Activated CD4-positive, alpha-beta memory T cell treated with anti-CD3 and anti-CD28 coated beads for 36 hours (primary cell): ENCODE measurements at regions not wholly inside any gene's neighbourhood (a gene's known extent, or its start where the extent isn't known, plus 50 kb on each side); places are given as distances from the start of the nearest gene placed in this dataset.
"Not testable (repeated sequence)": the region's sequence is repeated elsewhere in the genome, so short reads cannot be mapped to it uniquely, and the experiment has no call there.

Experiments used
- CTCF ChIA-PET: fragments of 350-600 bp; sonication (Branson Sonifier 250); formaldehyde crosslinking; loops from one replicate; lab custom pipeline; 2021; ENCODE audit warnings: antibody characterized with exemption, inconsistent platforms; lab: Charles Lee
- POLR2A ChIA-PET: fragments of 350-600 bp; sonication (Branson Sonifier 250); formaldehyde crosslinking; loops from one replicate; lab custom pipeline; 2021; ENCODE audit warnings: antibody characterized with exemption; lab: Charles Lee
- DNase-seq: peaks from one replicate; pipeline ENCODE4 v3.0.0-alpha.2; 2020
- H3K27ac Mint-ChIP-seq: one replicate; pipeline ENCODE4 v1.8.0; 2021; ENCODE audit warnings: mixed read lengths
- H3K27me3 Mint-ChIP-seq: one replicate; pipeline ENCODE4 v1.8.0; 2021; ENCODE audit warnings: mixed read lengths
- H3K36me3 Mint-ChIP-seq: one replicate; pipeline ENCODE4 v1.8.0; 2021; ENCODE audit warnings: mixed read lengths
- H3K4me1 Mint-ChIP-seq: one replicate; pipeline ENCODE4 v1.8.0; 2021; ENCODE audit warnings: low read depth, mixed read lengths
- H3K4me3 Mint-ChIP-seq: one replicate; pipeline ENCODE4 v1.8.0; 2021; ENCODE audit warnings: mild to moderate bottlenecking, mixed read lengths
- H3K9me3 Mint-ChIP-seq: one replicate; pipeline ENCODE4 v1.8.0; 2021; ENCODE audit warnings: mixed read lengths
- intact Hi-C: fragments of 100-400 bp; cut with micrococcal nuclease; formaldehyde crosslinking; loops from one replicate; pipeline ENCODE4 v1.15.1; 2023

DNA sequence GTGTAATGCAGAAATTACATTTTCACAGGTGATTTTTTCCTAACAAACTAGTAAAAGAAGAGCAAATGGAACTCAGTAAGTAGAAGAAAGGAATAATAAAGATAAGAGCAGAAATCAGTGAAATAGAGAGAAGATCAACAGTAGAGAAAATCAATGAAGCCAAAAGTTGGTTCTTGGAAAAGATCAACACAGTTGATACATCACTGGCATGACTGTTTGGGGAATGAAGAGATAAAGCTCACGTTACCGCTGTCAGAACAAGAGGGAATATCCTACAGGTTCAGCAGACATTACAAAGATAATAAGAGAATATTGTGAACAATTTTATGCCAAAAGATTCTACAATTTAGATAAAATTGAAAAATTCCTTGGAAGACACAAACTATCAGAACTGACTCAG, 146.4 kb downstream of the ACTR3B start:
- CTCF ChIA-PET: no interaction called here
- POLR2A ChIA-PET: no interaction called here
- no peaks in the 10 kb centered on the region for H3K36me3 Mint-ChIP-seq
- DNase-seq: no peak
- H3K4me1 Mint-ChIP-seq: no peaks in the 10 kb centered on the region
- no peak overlapping the region for H3K27ac Mint-ChIP-seq
- no peaks in the 10 kb centered on the region for H3K27me3 Mint-ChIP-seq
- H3K4me3 Mint-ChIP-seq: no peak overlapping the region
- intact Hi-C loops: no loop called here
- no peaks in the 10 kb centered on the region for H3K9me3 Mint-ChIP-seq

DNA sequence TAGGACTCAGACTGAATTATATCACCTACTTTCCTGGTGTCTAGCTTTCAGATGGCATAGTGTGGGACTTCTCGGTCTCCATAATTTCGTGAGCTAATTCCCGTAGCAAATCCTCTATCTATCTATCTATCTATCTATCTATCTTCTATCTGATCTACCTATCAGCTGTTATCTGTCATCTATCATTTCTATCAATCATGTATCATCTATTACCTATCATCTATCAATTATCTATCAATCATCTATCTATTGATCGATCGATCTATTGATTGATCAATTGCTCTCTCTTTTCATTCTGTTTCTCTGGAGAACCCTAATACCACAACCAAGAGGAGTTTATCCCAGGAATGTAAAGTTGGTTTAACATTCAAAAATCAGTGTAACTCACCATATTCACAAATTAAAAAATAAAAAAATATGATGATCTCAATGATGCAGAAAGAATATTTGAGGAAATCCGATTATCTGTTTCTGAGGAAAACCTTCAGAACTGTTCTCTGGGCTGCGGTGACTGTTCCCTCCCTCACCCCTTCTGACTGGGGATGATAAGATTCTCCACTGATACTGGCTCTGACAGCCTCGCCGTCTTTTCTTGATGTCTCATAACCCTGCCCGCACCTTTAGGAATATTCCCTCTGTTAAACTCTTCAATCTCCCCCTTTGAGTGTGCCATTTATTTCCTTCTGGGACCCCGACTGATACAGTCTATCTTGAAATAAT, 147.7 kb downstream of the ACTR3B start:
- Mint-ChIP-seq H3K4me1 (no peaks in the 10 kb centered on the region), H3K27ac (no peak overlapping the region), H3K9me3 (no peaks in the 10 kb centered on the region), H3K27me3 (no peaks in the 10 kb centered on the region), H3K36me3 (no peaks in the 10 kb centered on the region), H3K4me3 (no peak overlapping the region)
- POLR2A ChIA-PET: no interaction called here
- no peak for DNase-seq
- CTCF ChIA-PET: no interaction called here
- intact Hi-C loops: no loop called here

- DNase-seq: no peak
- Mint-ChIP-seq H3K27me3 (no peaks in the 10 kb centered on the region), H3K4me1 (no peaks in the 10 kb centered on the region), H3K4me3 (no peak overlapping the region), H3K9me3 (no peaks in the 10 kb centered on the region), H3K27ac (no peak overlapping the region), H3K36me3 (no peaks in the 10 kb centered on the region)
- CTCF ChIA-PET: no interaction called here
- intact Hi-C loops: no loop called here
- POLR2A ChIA-PET: no interaction called here
These were observed 149.7 kb downstream of the ACTR3B start for GRCh38 chr7:152909280-152909679.

- no peak for DNase-seq
- Mint-ChIP-seq H3K27ac (no peak overlapping the region), H3K27me3 (no peaks in the 10 kb centered on the region), H3K9me3 (no peaks in the 10 kb centered on the region), H3K4me1 (no peaks in the 10 kb centered on the region), H3K4me3 (no peak overlapping the region), H3K36me3 (no peaks in the 10 kb centered on the region)
- intact Hi-C loops: no loop called here
- POLR2A ChIA-PET: no interaction called here
- CTCF ChIA-PET: no interaction called here
These were observed 150.4 kb downstream of the ACTR3B start for GRCh38 chr7:152909683-152910544.

- Mint-ChIP-seq H3K9me3 (no peaks in the 10 kb centered on the region), H3K4me3 (no peak overlapping the region), H3K36me3 (no peaks in the 10 kb centered on the region), H3K27me3 (no peaks in the 10 kb centered on the region), H3K4me1 (no peaks in the 10 kb centered on the region), H3K27ac (no peak overlapping the region)
- CTCF ChIA-PET: no interaction called here
- POLR2A ChIA-PET: no interaction called here
- DNase-seq: no peak
- intact Hi-C loops: no loop called here
These were observed 151.1 kb downstream of the ACTR3B start for GRCh38 chr7:152910545-152911225.

GRCh38 chr7:152911226-152911560, 151.6 kb downstream of the ACTR3B start:
- no peaks in the 10 kb centered on the region for H3K36me3 Mint-ChIP-seq
- intact Hi-C loops: no loop called here
- no peak overlapping the region for H3K27ac Mint-ChIP-seq
- ChIA-PET POLR2A (no interaction called here), CTCF (no interaction called here)
- no peaks in the 10 kb centered on the region for H3K9me3 Mint-ChIP-seq
- H3K4me3 Mint-ChIP-seq: no peak overlapping the region
- no peaks in the 10 kb centered on the region for H3K4me1 Mint-ChIP-seq
- no peaks in the 10 kb centered on the region for H3K27me3 Mint-ChIP-seq
- no peak for DNase-seq

DNA sequence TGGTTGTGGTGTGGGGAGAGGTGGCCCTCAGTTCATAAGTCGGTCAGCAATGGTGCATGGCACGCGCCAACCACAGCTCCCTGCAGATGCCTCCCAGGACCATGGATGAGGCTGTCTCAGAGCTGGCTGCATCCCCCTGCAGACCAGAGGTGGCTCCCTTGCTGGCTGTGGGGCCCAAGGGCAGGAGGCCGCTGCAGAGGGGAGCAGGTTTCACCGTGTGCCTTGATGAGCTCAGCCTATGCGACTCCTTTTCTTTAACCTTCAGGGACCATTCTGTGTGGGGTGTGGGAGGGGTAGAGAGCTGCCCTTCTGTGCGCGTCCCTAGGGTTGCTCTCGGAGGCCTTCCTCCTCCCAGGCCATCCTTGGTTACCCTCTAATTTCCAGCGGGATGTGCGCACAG, 152.4 kb downstream of the ACTR3B start:
- CTCF ChIA-PET: no interaction called here
- no peak overlapping the region for H3K27ac Mint-ChIP-seq
- no peak overlapping the region for H3K4me3 Mint-ChIP-seq
- intact Hi-C loops: no loop called here
- H3K36me3 Mint-ChIP-seq: no peaks in the 10 kb centered on the region
- no peaks in the 10 kb centered on the region for H3K9me3 Mint-ChIP-seq
- no peaks in the 10 kb centered on the region for H3K27me3 Mint-ChIP-seq
- no peak for DNase-seq
- POLR2A ChIA-PET: no interaction called here
- no peaks in the 10 kb centered on the region for H3K4me1 Mint-ChIP-seq

DNA sequence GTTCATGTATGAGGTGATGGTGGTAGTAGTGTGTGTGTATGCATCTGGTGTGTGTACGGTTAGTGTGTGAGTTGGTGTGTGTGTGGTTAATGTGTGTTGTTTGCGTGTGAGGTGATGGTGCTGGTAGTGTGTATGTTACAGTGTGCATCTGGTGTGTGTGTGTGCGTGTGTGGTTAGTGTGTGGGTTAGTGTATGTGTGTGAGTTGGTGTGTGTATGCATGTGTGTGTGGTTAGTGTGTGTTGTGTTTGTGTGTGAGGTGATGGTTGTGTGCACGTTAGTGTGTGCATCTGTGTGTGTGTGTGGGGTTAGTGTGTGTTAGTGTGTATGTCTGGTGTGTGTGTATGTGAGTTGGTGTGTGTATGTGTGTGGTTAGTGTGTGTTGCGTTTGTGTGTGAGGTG, 153.0 kb downstream of the ACTR3B start:
- Mint-ChIP-seq H3K27me3 (no peaks in the 10 kb centered on the region), H3K36me3 (no peaks in the 10 kb centered on the region), H3K4me3 (no peak overlapping the region), H3K27ac (no peak overlapping the region), H3K4me1 (no peaks in the 10 kb centered on the region), H3K9me3 (no peaks in the 10 kb centered on the region)
- intact Hi-C loops: no loop called here
- CTCF ChIA-PET: no interaction called here
- POLR2A ChIA-PET: no interaction called here
- no peak for DNase-seq

- intact Hi-C loops: no loop called here
- Mint-ChIP-seq H3K4me1 (no peaks in the 10 kb centered on the region), H3K4me3 (no peak overlapping the region), H3K27me3 (no peaks in the 10 kb centered on the region), H3K36me3 (no peaks in the 10 kb centered on the region), H3K27ac (no peak overlapping the region), H3K9me3 (no peaks in the 10 kb centered on the region)
- ChIA-PET POLR2A (no interaction called here), CTCF (no interaction called here)
- no peak for DNase-seq
These were observed 153.9 kb downstream of the ACTR3B start for GRCh38 chr7:152913492-152913891.

DNA sequence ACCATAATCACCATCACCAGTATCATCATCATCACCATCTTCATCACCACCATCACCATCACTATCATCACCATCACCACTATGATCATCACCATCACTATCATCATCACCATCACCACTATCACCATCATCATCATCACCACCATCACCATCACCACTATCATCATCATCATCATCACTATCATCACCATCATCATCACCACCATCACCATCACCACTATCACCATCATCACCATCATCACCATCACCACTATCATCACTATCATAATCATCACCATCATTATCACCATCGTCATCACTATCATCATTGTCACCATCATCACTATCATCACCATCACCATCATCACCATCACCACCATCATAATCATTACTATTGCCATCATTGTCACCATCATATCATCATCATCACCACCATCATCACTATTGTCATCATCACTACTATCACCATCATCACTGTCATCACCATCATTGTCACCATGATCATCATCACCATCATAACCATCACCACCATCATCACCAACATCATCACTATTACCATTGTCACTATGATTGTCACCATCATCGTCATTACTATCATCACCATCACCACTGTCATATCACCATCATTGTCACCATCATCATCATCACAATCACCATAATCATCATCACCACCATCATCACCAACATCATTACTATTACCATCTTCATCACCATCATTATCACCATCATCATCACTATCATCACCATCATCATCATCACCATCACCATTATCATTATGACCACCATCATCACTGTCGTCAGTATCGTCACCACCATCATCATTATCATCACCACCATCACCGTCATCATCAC, 154.7 kb downstream of the ACTR3B start:
- no peaks in the 10 kb centered on the region for H3K27me3 Mint-ChIP-seq
- no peak overlapping the region for H3K27ac Mint-ChIP-seq
- intact Hi-C loops: no loop called here
- no peaks in the 10 kb centered on the region for H3K36me3 Mint-ChIP-seq
- POLR2A ChIA-PET: no interaction called here
- CTCF ChIA-PET: no interaction called here
- H3K4me1 Mint-ChIP-seq: no peaks in the 10 kb centered on the region
- no peak for DNase-seq
- H3K9me3 Mint-ChIP-seq: no peaks in the 10 kb centered on the region
- no peak overlapping the region for H3K4me3 Mint-ChIP-seq

DNA sequence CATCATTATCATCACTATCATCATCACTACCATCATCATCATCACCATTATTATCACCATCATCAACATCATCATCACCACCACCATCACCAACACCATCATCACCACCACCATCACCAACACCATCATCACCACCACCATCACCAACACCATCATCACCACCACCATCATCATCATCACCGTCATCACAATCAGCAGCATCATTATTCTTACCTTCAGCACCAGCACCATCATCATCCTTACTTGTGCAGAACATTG, 155.2 kb downstream of the ACTR3B start:
- intact Hi-C loops, H3K27me3 Mint-ChIP-seq, DNase-seq, H3K4me3 Mint-ChIP-seq, H3K9me3 Mint-ChIP-seq, CTCF ChIA-PET, POLR2A ChIA-PET, H3K36me3 Mint-ChIP-seq, H3K27ac Mint-ChIP-seq, H3K4me1 Mint-ChIP-seq: not testable (repeated sequence)

- Mint-ChIP-seq H3K27ac (no peak overlapping the region), H3K4me3 (no peak overlapping the region), H3K36me3 (peaks cover 4% of the 10 kb centered on the region), H3K27me3 (peaks cover 26% of the 10 kb centered on the region), H3K9me3 (peaks cover 13% of the 10 kb centered on the region), H3K4me1 (no peaks in the 10 kb centered on the region)
- POLR2A ChIA-PET: no interaction called here
- no peak for DNase-seq
- intact Hi-C loops: no loop called here
- CTCF ChIA-PET: no interaction called here
These were observed 162.9 kb downstream of the ACTR3B start for GRCh38 chr7:152922318-152923081.
